OCI-M1 (cell line): ENCODE measurements at regions not wholly inside any gene's neighbourhood (a gene's known extent, or its start where the extent isn't known, plus 50 kb on each side); places are given as distances from the start of the nearest gene placed in this dataset.
A peak's percentile ranks its signal among the peaks of the same experiment; 100 is the strongest.
"Not testable (repeated sequence)": the region's sequence is repeated elsewhere in the genome, so short reads cannot be mapped to it uniquely, and the experiment has no call there.

ENCODE experiments used
- DNase-seq: peaks from one replicate; lab custom pipeline; 2025; lab: John Stamatoyannopoulos, UW

DNA sequence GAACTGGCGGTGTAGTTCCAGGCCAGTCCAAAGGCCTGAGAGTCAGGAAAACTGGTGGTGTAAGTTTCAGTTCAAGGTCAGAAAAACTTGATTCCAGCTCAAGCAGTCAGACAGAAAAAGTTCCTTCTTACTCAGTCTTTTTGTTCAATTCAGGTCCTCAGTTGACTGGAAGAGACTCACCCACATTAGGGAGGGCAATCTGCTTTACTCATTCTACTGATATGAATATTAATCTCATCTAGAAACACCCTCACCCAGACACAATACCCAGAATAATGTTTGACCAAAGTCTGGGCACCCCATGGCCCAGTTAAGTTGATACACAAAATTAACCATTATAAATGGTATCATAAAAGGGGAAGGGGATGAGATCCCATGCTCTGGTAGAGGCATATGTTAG, 50.1 kb upstream of the LTA4H start:
- no peak for DNase-seq

DNA sequence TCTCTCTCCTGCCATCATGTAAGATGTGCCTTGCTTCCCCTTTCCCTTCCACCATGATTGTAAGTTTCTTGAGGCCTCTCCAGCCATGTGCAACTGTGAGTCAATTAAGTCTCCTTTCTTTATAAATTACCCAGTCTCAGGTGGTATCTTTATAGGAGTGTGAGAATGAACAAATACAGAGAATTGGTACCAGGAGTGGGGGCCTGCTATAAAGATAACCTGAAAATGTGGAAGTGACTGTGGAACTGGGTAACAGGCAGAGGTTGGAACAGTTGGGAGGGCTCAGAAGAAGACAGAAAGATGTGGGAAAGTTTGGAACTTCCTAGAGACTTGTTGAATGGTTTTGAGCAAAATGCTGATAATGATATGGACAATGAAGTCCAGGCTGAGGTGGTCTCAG, 50.8 kb upstream of the LTA4H start:
- not testable (repeated sequence) for DNase-seq

DNA sequence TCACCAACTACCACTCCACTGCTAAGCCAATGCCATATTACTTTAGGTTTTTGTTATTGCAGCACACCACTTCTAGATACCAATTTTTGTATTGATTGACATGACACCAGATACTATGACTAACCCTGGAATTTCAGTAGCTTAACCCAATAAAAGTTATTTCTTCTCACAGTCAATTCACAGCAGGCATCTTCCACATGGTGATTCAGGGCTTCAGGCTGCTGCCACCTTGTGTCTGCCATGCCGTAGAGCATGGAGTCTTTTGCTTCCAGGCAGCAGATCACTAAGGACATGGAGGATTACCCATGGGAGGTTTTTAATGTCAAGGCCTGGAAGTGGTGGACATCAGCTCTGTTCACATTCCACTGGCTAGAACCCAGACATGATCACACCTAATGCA, 56.4 kb upstream of the LTA4H start:
- no peak for DNase-seq

DNA sequence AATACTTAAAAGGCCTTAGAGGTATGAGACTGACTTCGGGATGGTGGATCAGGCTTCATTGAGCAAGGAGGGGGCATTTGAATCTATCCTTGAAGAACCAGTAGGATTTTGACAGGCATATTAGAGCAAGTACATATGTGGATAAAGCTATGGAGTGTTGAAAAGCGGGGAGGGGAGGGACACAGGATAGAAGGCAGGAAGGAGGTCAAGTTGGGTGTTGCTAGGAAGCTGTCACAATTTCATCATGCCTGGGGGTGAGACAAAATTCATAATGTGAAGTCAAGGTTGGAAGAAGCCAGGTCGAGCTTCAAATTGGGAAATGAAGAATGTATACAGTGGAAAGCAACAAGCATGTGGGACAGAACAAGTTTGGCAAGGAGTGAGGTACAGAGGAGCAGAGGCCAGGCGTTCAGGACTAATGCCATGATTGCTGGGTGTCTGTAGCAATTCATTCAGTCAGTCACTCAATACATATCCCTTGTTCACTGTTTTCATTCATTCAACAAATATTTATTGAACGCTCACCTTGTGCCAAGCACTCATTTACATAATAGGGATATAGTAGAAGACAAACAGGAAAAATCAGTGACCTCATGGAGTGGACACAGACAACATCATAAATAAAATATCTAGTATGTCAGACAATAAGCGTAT, 58.3 kb upstream of the LTA4H start:
- no peak for DNase-seq

DNA sequence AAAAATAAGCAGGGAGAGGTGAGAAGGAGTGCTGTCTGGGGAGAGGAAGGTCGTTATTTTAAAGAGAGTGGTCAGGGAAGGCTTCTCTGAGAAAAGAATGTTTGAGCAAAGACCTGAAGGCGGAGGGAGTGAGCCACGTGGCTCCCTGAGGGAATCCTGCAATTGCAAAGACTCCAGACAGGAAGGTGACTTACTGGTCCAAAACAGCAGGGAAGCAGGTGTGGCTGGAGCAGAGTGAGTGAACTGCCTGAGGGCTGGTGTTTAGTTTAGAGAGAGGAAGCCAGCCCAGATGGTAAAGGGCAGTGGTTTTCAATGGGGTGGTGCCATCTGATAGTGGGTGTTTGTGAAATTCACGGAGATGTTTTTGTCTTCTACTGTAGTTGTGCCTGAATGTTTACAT, 58.8 kb upstream of the LTA4H start:
- DNase-seq: no peak

DNA sequence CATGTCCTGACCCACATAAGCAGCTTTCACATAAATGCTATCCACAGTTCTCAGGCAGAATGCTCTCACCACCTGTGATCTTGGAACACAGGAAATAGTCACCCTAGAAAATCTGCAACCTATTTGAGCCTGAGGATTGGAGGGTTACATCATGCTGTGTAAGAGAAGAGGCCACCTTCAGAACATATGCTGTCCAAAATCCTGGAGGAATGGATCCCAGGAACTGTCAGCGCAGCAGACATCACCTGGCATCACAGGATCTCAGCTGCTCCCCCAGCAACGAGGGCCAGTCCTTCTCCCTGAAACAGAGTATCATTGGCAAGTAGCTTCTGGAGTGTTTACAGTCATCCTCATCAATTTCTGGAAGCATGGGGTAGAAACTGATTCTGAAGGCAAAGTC, 63.2 kb upstream of the LTA4H start:
- DNase-seq: no peak

DNA sequence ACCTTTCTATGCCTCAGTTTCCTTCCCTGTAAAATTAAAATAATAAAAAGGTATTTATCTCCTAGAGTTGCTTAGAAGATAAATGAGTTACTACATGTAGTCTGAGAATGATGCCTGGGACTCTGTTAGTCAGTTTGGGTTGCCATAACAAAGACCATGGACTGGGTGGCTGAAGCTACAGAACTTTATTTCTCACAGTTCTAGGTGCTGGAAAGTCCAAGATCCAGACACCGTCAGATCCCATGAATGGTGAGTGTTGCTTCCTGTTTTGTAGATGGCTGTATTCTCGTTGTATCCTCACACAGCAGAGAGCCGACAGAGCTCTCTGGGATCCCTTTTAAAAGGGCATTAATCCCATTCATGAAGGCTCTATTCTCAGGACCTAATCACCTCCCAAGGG, 64.0 kb upstream of the LTA4H start:
- no peak for DNase-seq

DNA sequence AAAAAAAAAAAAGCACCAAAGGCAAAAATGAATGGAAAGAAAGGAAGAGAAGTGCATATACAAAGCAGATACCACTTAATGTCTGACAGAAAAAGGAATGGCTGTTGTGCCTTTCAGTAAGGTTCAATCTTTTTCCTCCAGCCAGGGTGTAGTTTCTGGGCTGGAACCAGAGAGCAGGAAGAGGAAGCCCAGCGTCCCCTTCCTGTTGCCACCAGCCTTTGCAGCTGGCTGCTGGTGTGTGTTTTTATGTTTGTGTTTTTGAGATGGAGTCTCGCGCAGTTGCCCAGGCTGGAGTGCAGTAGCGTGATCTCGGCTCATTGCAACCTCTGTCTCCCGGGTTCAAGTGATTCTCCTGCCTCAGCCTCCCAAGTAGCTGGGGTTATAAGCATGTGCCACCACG, 64.6 kb upstream of the LTA4H start:
- no peak for DNase-seq

DNA sequence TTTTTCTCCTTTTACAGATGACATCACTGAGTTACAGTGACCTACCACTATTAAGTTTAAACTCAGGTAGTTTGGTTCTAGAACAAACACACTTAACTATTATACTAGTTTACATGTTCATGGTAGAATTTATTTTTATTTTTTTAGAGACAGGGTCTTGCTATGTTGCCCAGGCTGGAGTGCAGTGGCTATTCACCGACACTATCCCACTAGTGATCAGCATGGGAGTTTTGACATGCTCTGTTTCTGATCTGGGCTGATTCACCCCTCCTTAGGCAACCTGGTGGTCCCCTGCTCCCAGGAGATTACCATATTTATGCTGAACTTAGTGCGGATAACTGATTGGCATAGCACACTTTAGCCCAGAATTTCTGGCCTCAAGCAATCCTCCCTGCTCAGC, 66.4 kb upstream of the LTA4H start:
- DNase-seq: no peak

DNA sequence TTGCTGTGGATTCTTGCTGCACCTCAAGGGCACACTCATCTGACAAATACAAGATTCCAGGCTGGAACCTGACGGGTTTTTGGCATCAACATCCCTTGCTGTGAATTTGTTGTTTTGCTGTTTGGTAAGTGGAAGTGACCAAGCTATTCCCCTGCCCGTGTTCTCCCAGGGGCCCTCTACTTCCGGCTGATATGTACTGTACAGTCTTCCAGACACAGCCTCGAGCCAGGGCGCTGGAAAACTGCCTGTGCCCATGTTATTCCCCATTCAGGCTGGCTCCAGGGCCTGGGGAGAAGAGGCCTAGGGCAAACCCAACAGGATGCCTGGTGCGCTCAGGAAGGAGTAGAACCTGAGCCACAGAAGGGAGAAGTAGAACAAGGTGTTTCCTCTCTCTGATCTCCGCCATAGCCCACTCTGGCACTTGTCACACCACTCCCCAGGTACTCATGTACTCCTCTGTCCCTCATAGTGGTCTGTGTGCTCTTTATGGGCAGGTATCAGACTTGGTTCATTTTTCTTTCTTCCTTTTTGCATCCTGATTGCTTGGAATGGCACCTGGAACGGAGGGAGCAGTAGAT, 67.8 kb upstream of the LTA4H start:
- no peak for DNase-seq

DNA sequence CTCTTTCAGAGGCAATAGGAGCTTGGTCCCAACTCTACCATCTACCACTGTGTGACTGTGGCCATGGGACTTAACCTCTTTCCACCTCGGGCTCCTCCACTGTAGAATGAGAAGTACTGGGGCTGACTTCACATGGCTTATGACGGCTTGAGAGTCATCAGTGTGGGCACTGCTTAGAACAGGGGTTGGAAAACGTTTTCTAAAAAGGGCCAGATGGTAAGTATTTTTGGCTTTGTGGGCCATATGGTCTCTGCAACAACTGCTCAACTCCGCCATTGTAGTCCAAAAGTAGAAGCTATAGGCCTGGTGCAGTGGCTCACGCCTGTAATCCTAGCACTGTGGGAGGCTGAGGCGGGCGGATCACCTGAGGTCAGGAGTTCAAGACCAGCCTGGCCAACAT, 69.2 kb upstream of the LTA4H start:
- no peak for DNase-seq

DNA sequence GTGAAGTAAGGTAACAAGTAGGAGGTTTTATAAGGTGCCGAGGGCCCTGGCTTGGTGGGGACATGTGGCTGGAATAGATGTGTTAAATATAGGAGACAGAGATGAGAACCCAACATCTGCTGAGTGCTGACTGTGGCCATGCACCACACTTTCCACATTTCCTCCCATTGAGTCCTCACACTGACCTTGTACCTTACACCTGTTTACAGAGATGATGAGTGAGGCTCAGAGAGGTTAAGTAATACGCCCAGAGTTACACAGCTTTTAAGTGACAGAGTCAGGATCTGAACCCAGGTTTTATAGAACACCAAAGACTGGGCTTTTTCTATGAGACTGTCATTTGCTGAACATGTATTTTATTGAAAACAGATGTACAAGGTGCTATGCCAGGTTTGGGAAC, 70.8 kb upstream of the LTA4H start:
- DNase-seq: no peak

DNA sequence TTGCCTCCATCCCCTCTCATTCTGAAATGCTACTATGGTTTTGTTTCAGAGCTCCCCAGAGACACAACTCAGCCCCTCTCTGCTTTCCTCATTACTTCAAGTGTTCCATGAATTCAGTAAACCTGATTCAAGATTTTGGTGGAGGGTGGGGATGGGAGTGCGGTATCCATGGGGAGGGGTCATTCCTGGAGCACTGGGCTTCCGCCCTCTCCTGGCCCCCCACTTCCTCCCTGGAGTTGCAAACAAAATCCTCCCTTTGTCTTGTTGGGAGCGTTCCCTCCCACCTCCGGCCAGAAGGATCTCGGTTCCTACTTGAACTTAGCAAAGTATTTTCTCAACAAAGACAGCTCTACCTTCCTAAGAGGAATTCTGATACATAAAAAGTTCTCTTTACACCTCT, 71.8 kb upstream of the LTA4H start:
- DNase-seq: no peak

DNA sequence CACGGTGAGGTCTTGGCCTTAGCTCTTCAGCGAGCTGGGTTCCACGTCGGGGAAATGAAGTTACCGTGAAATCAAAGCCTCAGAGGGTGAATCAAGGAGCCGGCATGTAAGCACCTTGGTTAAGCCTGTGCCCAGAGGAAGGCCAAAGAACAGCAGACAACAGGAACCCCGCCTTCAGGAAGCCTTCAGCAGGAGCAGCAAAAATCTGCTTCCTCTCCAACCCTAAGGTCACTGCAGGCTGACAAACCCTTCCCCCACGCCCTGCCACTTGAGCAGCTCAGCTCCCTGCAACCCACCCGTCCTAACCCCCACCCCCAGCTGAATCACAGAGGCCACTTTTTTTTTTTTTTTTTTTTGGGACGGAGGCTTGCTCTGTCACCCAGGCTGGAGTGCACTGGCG, 72.9 kb upstream of the LTA4H start:
- DNase-seq: no peak

DNA sequence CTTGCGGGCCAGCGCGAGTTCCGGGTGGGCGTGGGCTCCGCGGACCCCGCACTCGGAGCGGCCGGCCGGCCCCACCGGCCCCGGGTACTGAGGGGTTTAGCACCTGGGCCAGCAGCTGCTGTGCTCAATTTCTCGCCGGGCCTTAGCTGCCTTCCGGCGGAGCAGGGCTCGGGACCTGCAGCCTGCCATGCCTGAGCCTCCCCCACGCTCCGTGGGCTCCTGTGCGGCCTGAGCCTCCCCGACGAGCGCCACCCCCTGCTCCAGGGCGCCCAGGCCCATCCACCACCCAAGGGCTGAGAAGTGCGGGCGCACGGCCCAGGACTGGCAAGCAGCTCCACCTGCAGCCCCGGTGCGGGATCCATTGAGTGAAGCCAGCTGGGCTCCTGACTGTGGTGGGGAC, 73.6 kb upstream of the LTA4H start:
- not testable (repeated sequence) for DNase-seq

DNA sequence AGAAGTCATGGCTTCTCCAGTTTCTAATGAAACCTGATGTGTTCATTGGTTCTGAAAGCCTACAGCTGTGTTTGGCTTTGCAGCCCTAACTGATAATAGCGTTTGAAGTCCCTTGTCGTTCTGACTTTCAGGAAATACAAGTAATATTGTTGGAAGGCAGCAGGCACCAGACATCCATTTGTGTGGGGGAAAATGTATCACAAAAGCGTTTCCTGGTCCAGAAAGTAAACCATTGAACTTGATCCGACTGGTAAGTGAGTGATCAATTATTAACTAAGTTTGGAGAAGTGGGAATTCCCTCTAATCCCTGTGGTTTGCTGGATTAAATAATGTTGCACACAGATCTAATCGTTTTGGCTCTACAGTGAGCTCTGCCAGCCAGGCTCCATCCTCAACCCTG, 77.3 kb upstream of the LTA4H start:
- DNase-seq: peak; percentile 13

DNA sequence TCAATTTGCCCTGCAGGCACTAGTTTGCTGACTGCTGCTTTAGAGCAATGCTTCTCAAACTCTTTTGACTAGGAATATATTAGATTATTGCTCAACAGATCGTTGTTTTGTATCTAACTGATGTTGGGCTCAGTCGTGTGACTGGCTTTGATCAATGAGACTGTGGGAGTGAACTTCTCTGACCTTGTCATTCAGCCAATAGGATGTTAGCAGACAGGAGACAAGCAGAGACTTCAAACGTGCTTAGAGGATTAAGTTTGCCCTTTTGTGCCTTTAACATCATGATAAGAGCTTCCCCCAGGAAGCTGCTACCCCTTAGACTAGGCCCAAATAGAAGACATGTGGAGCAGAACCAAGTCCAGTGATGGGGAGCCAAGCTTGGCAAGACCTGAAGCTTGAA, 76.7 kb upstream of the ELK3 start:
- peak; percentile 68 for DNase-seq

DNA sequence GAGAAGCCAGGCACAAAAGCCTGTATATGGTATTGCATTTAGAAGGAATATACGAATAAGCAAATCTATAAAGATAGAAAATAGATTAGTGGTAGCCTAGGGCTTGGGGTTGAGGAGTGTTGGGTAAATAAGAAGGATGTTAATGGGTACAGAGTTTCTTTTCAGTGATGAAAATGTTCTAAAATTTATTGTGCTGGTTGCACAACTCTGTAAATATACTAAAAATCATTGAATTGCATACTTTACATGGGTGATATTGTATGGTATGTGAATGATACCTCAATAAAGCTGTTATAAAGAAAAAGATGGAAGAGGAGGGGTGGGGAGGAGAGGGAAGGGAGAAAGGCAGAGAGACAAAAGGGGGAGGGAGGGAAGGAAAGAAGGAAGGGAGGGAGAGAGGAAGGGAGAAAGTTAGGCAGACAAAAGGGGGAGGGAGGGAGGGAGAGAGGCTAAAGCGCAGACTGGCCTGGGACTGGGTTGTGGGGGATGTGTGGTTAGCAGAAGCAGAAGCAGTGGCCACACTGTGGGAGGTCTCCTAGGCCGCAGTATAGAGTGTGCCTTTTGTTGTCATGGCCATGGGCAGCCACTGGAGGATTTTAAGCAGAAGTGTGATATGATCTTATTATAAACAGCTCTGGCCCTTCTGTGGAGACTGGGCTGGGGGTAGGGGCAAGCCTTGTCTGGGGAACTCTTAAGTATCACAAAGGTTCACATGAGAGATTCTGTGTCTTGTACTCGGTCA, 73.6 kb upstream of the ELK3 start:
- DNase-seq: peak; percentile 97

DNA sequence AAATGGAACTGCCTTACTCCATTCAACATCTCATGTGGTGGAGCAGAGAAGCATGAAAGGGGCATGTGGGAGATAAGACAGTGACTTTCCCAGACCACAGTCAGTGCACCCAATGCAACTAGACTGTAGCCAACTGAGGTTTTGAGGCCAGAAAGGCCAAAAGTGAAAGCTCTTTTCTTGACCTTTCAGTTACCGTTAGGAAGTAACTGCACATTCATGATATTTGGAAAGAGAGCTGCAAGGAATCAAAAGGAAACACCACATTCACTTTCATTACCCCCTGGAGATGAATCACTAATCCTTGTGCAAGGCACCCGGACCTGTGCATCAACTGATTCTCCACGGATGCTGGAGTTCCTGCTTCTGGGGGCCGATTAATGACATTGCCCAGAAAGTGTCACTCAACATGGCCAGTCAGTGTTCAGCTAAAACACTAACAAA, 72.9 kb upstream of the ELK3 start:
- peak; percentile 97 for DNase-seq

DNA sequence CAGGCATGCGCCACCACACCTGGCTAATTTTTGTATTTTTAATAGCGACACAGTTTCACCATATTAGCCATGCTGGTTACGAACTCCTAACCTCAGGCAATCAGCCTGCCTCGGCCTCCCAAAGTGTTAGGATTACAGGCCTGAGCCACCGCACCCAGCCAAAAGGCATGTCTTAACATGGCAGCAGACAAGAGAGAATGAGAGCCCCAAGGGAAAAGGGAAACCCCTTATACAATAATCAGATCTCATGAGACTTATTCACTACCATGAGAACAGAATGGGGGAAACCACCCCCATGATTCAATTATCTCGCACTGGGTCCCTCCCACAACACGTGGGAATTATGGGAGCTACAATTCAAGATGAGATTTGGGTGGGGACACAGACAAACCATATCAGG, 65.9 kb upstream of the ELK3 start:
- not testable (repeated sequence) for DNase-seq

DNA sequence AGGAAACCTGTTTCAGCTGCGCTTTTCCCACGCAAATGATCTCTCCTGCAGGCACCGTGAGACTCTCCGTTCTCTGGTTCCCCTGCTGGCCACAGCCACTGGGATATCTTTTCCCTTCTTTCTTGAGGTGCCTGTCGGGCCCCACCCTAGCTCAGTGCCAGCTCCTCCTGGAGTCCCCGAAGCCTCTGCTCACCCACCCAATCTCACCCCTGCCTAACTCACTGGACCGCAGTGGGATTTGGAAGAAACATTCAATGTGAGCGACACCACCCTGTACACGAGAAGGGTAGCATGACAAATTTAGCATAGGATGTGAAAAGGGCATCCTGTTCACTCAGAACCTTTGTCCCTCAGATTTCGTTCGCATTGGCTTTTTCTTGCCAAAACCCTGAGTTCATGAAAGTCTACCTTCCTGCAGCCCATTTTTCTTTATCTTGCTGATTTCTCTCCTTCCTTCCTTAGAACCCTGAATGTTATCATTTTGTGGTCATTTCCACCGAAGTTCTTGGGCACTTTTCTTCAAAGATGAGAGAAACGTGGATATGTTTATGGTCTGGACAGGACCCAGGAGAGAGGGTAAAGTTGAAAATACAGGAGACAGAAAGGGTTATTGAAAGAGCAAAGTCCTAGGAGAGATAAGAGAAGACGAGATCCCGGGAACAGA, 63.6 kb upstream of the ELK3 start:
- no peak for DNase-seq

DNA sequence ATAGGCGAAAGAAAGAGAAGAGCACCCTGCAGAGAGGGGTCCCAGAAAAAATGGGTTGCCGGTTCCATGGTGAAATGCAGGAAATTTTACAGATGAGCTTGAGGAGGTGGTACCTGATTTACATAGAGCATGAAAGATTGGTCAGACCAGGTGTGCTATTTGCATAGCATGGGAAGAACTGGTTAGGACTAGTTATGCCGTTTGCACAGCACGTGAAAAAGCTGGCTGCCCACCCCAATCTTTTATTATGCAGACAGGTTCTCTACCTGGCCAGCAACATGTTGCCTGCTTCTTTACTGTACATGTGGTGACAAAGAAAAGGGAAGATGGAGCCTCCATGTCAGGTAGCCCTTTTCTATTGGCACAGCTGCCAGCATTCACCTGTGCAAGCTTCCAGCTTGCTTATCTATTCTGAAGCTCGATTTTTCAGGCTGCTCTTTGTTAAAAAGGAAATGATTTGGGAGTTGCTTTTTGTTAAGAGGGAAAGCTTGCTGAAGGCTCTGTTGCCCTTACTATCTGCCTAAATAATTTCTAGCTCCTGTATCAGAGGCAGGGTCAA, 62.9 kb upstream of the ELK3 start:
- no peak for DNase-seq

DNA sequence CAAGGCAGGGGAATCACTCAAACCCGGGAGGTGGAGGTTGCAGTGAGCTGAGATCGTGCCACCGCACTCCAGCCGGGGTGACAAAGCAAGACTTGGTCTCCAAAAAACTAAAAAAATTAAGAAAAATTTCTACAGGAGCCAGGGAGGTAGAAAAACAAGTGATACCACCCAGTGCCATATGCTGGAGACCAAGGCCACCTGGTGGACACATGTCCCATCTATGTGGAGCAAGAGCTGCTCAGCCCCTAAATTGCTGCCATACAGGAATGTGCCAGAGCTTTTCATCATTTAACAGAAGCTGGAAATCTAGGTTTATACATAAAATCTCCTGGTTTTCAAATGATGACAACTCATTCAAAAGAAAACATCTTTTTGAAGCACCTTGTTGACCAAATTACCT, 61.4 kb upstream of the ELK3 start:
- DNase-seq: peak; percentile 65
